IMR-90 (cell line): ENCODE measurements at regions not wholly inside any gene's neighbourhood (a gene's known extent, or its start where the extent isn't known, plus 50 kb on each side); places are given as distances from the start of the nearest gene placed in this dataset.

Experiments
- ATAC-seq: fragments of 200-7000 bp; cut with Tn5 transposase; 2 replicates; pipeline ENCODE4 v1.9.1; 2020; ENCODE audit warnings: low read depth, mild to moderate bottlenecking, moderate library complexity
- BruUV-seq: library from RNA; stranded (reverse); fragments of 400-500 nt; replicated peaks from 2 replicates; lab custom pipeline; 2021; lab: Mats Ljungman, UMichigan
- CTCF ChIA-PET: fragments of 300-600 bp; formaldehyde crosslinking; extraction: SDS; loops from one replicate; lab custom pipeline; 2021; ENCODE audit warnings: antibody characterized with exemption; lab: Yijun Ruan, JAX
- POLR2A ChIA-PET: fragments of 300-600 bp; sonication (Branson Sonifier 250); formaldehyde crosslinking; loops from one replicate; lab custom pipeline; 2022; ENCODE audit warnings: antibody characterized with exemption; ENCODE audit not compliant: unreplicated experiment; lab: Charles Lee
- DNase-seq: peaks from one replicate; pipeline ENCODE4 v3.0.0; 2013
- H2AFZ ChIP-seq: replicated peaks from 2 replicates; pipeline ENCODE3; 2013; ENCODE audit warnings: low read length, mild to moderate bottlenecking; ENCODE audit not compliant: poor library complexity
- H2AK5ac ChIP-seq: 2 replicates; pipeline ENCODE4 v1.6.1; 2013; ENCODE audit warnings: low read depth, low read length, inconsistent platforms
- H2AK9ac ChIP-seq: replicated peaks from 2 replicates; pipeline ENCODE3; 2013; ENCODE audit warnings: mild to moderate bottlenecking, low read depth, low read length, moderate library complexity; ENCODE audit not compliant: poor library complexity
- H2BK120ac ChIP-seq: 2 replicates; pipeline ENCODE4 v1.6.1; 2013; ENCODE audit warnings: low read depth, low read length, inconsistent platforms
- H2BK15ac ChIP-seq: 3 replicates; pipeline ENCODE4 v1.6.1; 2013; ENCODE audit warnings: low read depth, low read length, inconsistent platforms
- H2BK20ac ChIP-seq: 2 replicates; pipeline ENCODE4 v1.6.1; 2013; ENCODE audit warnings: low read depth, mild to moderate bottlenecking, inconsistent platforms, low read length, moderate library complexity
- H2BK5ac ChIP-seq: 2 replicates; pipeline ENCODE4 v1.6.1; 2013; ENCODE audit warnings: mild to moderate bottlenecking, low read depth, low read length, inconsistent platforms; ENCODE audit not compliant: poor library complexity, severe bottlenecking
- H3K14ac ChIP-seq: replicated peaks from 2 replicates; pipeline ENCODE4 v1.6.1; 2013; ENCODE audit warnings: low read depth, low read length, inconsistent platforms
- H3K18ac ChIP-seq: 2 replicates; pipeline ENCODE4 v1.6.1; 2013; ENCODE audit warnings: low read depth, low read length, control low read depth
- H3K23ac ChIP-seq: 2 replicates; pipeline ENCODE4 v1.6.1; 2013; ENCODE audit warnings: low read depth, low read length, inconsistent platforms
- H3K27ac ChIP-seq: 2 replicates; pipeline ENCODE4 v1.5.1; 2013; ENCODE audit warnings: mild to moderate bottlenecking, control low read depth, low read length; ENCODE audit not compliant: insufficient read depth
- H3K27me3 ChIP-seq: 2 replicates; pipeline ENCODE4 v1.6.1; 2013; ENCODE audit warnings: low read length; ENCODE audit not compliant: control insufficient read depth, insufficient read depth
- H3K36me3 ChIP-seq: 2 replicates; pipeline ENCODE4 v1.6.1; 2013; ENCODE audit warnings: low read length, mixed read lengths; ENCODE audit not compliant: control insufficient read depth, insufficient read depth
- H3K4ac ChIP-seq: 2 replicates; pipeline ENCODE4 v1.6.1; 2013; ENCODE audit warnings: low read depth, low read length, inconsistent platforms
- H3K4me1 ChIP-seq: 2 replicates; pipeline ENCODE4 v1.6.1; 2013; ENCODE audit warnings: low read length, mixed read lengths; ENCODE audit not compliant: control insufficient read depth, insufficient read depth
- H3K4me2 ChIP-seq: 2 replicates; pipeline ENCODE4 v1.6.1; 2013; ENCODE audit warnings: low read depth, mild to moderate bottlenecking, control low read depth, low read length, moderate library complexity
- H3K4me3 ChIP-seq: 2 replicates; pipeline ENCODE4 v1.5.1; 2013; ENCODE audit warnings: low read depth, mild to moderate bottlenecking, control low read depth, low read length, moderate library complexity; ENCODE audit not compliant: insufficient read depth
- H3K56ac ChIP-seq: 2 replicates; pipeline ENCODE4 v1.6.1; 2013; ENCODE audit warnings: low read length, inconsistent platforms; ENCODE audit not compliant: insufficient read depth; ENCODE audit errors: extremely low read depth
- H3K79me1 ChIP-seq, 2 experiments: 2 replicates each; pipeline ENCODE4 v1.6.1; 2013; ENCODE audit warnings: low read length in 2 of 2, inconsistent platforms in 1 of 2, low read depth in 1 of 2
- H3K9ac ChIP-seq: 2 replicates; pipeline ENCODE4 v1.6.1; 2013; ENCODE audit warnings: low read depth, low read length, control low read depth
- H3K9me1 ChIP-seq: 2 replicates; pipeline ENCODE4 v1.6.1; 2013; ENCODE audit warnings: low read length, inconsistent platforms; ENCODE audit not compliant: insufficient read depth
- H3K9me3 ChIP-seq: 2 replicates; pipeline ENCODE4 v1.6.1; 2013; ENCODE audit warnings: low read length; ENCODE audit not compliant: control insufficient read depth, insufficient read depth
- H4K20me1 ChIP-seq: 2 replicates; pipeline ENCODE4 v1.6.1; 2013; ENCODE audit warnings: low read length, inconsistent platforms; ENCODE audit not compliant: insufficient read depth
- H4K5ac ChIP-seq: 2 replicates; pipeline ENCODE4 v1.6.1; 2013; ENCODE audit warnings: mild to moderate bottlenecking, low read depth, low read length, control low read depth
- H4K8ac ChIP-seq, 2 experiments: 2 replicates each; pipeline ENCODE4 v1.6.1; 2013; ENCODE audit warnings: low read depth in 2 of 2, low read length in 2 of 2, control low read depth in 1 of 2, inconsistent platforms in 1 of 2
- H4K91ac ChIP-seq: 2 replicates; pipeline ENCODE4 v1.6.1; 2013; ENCODE audit warnings: low read depth, low read length, inconsistent platforms; ENCODE audit not compliant: insufficient read depth
- CEBPB ChIP-seq: IDR thresholded peaks from 2 replicates; pipeline ENCODE4 v1.6.1; 2012; ENCODE audit warnings: low read depth, low read length, improper control_type of control experiment
- FOS ChIP-seq: fragments of 150-350 bp; IDR thresholded peaks from 2 replicates; pipeline ENCODE4 v1.6.1; 2016; ENCODE audit warnings: low read depth, low read length
- MAZ ChIP-seq: IDR thresholded peaks from 2 replicates; pipeline ENCODE4 v1.6.1; 2012; ENCODE audit warnings: low read depth, mild to moderate bottlenecking, low read length, improper control_type of control experiment, moderate library complexity, borderline replicate concordance
- RCOR1 ChIP-seq: IDR thresholded peaks from 2 replicates; pipeline ENCODE4 v1.6.1; 2012; ENCODE audit warnings: mild to moderate bottlenecking, low read length, improper control_type of control experiment; ENCODE audit not compliant: insufficient replicate concordance
- WGBS, 2 experiments: methylation state at CpG; one replicate each; pipeline versions ENCODE4 v1.1.5 to v1.1.7; 2013; ENCODE audit warnings: missing lambda C conversion rate in 2 of 2; ENCODE audit not compliant: insufficient read length in 1 of 2; ENCODE audit errors: extremely low coverage in 2 of 2; 5-methylcytosine and 5-hydroxymethylcytosine counted together
- dilution Hi-C: fragments of 300-500 bp; cut with HindIII; formaldehyde crosslinking; loops from one replicate; pipeline ENCODE4 v1.14.3; 2018; ENCODE audit warnings: low sequenced_read_pairs; ENCODE audit not compliant: unreplicated experiment
- in situ Hi-C: fragments of 300-500 bp; cut with MboI; formaldehyde crosslinking; loops from 3 replicates; pipeline ENCODE4 v1.14.3; 2019; ENCODE audit warnings: low sequenced_read_pairs, inconsistent platforms, mixed read lengths
- intact Hi-C: fragments of 100-400 bp; cut with micrococcal nuclease; formaldehyde crosslinking; loops from 2 replicates; pipeline ENCODE4 v1.10.0; 2022
- TF ChIP-seq, protein P1 (sequence below): fragments of 150-350 bp; IDR thresholded peaks from 2 replicates; pipeline ENCODE4 v1.6.1; 2016; ENCODE audit warnings: low read depth, mild to moderate bottlenecking, low read length, moderate library complexity, borderline replicate concordance

DNA sequence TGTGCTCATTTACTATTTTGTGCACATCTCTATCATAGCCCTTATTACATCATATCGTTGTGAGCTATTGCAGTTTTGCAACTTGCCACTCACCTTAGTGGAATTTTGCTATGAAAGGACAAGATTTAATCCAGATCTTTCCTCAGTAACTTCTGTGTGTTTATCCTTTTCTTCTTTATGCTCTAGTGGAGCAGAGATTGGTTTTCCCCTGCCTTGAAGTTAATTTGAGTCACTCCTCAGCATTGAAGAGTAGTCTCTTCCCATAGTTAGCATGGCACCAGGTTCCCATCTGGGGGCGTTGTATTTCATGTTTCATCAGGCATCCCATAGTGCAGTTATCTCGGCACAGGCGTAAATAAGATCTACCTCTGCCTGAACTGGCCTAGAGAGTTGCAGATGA lies 510.4 kb downstream of the PSAT1 start:
- Histone ChIP-seq H2BK120ac (no peak overlapping the region), H2AK5ac (no peak overlapping the region), H3K14ac (no peak overlapping the region), H4K5ac (no peak overlapping the region), H3K4me3 (no peak overlapping the region), H3K9me3 (no peaks in the 10 kb centered on the region), H2BK20ac (no peak overlapping the region), H3K56ac (no peak overlapping the region), H4K20me1 (no peaks in the 10 kb centered on the region), H3K4me2 (no peak overlapping the region), H2BK15ac (no peak overlapping the region), H3K9me1 (no peaks in the 10 kb centered on the region), H2BK5ac (no peak overlapping the region), H2AFZ (no peak overlapping the region), H3K4ac (no peak overlapping the region), H2AK9ac (no peak overlapping the region), H4K8ac (no peak overlapping the region), H3K79me1 (no peaks in the 10 kb centered on the region), H3K36me3 (no peaks in the 10 kb centered on the region), H3K9ac (no peak overlapping the region), H3K23ac (no peak overlapping the region), H3K27ac (no peak overlapping the region), H3K18ac (no peak overlapping the region), H4K91ac (no peak overlapping the region), H3K4me1 (no peaks in the 10 kb centered on the region), H3K27me3 (no peaks in the 10 kb centered on the region)
- ATAC-seq (no peak), DNase-seq (no peak)
- intact Hi-C loops, result no loop called here
- in situ Hi-C loops, result no loop called here
- TF ChIP-seq RCOR1 (no peak), FOS (no peak), CEBPB (peak; percentile 60), MAZ (no peak)
- TF ChIP-seq, protein P1, sequence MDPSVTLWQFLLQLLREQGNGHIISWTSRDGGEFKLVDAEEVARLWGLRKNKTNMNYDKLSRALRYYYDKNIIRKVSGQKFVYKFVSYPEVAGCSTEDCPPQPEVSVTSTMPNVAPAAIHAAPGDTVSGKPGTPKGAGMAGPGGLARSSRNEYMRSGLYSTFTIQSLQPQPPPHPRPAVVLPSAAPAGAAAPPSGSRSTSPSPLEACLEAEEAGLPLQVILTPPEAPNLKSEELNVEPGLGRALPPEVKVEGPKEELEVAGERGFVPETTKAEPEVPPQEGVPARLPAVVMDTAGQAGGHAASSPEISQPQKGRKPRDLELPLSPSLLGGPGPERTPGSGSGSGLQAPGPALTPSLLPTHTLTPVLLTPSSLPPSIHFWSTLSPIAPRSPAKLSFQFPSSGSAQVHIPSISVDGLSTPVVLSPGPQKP, result no peak
- BruUV-seq, result no TSS peak
- ChIA-PET CTCF (no interaction called here), POLR2A (no interaction called here)
- dilution Hi-C loops, result no loop called here
- no CpG with 5 or more reads among the region's 4 CpGs for WGBS, 2 experiments
